ENCODE measurements at regions not wholly inside any gene's neighbourhood (a gene's known extent, or its start where the extent isn't known, plus 50 kb on each side); places are given as distances from the start of the nearest gene placed in this dataset.

DNA sequence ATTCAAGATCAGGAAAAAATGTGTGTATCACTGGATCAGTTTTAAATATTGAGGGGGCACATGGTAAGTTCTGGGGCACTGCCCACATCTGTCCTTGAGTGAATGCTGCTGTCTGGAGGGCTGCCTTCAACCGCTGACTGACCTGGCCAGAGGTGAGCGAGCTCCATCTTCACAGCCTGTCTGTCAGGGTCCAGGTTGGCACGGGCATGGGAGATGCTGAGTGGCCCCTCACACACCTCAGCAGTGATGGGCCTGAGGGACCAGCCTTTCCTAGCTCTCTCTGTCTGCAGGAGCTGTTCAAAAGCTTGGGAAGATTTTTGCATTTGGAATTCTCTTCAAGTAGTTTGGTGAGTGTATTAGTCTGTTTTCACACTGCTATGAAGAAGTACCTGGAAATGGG, 114.8 kb upstream of the ALKAL2 start:
- TF ChIP-seq, protein P1, sequence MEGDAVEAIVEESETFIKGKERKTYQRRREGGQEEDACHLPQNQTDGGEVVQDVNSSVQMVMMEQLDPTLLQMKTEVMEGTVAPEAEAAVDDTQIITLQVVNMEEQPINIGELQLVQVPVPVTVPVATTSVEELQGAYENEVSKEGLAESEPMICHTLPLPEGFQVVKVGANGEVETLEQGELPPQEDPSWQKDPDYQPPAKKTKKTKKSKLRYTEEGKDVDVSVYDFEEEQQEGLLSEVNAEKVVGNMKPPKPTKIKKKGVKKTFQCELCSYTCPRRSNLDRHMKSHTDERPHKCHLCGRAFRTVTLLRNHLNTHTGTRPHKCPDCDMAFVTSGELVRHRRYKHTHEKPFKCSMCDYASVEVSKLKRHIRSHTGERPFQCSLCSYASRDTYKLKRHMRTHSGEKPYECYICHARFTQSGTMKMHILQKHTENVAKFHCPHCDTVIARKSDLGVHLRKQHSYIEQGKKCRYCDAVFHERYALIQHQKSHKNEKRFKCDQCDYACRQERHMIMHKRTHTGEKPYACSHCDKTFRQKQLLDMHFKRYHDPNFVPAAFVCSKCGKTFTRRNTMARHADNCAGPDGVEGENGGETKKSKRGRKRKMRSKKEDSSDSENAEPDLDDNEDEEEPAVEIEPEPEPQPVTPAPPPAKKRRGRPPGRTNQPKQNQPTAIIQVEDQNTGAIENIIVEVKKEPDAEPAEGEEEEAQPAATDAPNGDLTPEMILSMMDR (IDR thresholded peaks at IDR 0.05; ENCODE audit: low read depth, low read length), result no peak
- TF ChIP-seq EZH2phosphoT487 (IDR thresholded peaks at IDR 0.05; ENCODE audit: low read depth), result no peak

Measured in OCI-LY3 (cell line).